ENCODE measurements at regions not wholly inside any gene's neighbourhood (a gene's known extent, or its start where the extent isn't known, plus 50 kb on each side); places are given as distances from the start of the nearest gene placed in this dataset.
A peak's percentile ranks its signal among the peaks of the same experiment; 100 is the strongest.

DNA sequence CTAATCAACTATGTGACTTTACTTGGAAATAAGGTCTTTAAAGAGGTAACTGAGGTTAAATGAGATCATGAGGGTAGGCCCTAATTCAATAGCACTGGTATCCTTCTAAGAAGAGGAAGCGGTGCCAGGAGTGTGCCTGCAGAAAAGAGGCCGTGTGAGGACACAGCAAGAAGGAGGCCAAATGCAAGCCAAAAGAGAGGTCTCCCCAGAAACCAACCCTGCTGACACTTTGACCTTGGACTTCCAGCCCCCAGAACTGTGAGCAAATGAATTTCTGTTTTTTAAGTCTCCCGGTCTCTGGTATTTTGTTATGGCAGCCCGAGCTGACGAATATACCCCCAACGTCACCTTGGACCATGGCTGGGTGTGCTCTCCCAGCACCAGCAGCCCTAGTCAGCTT is 257.5 kb upstream of the NCKAP5 start:
- Mint-ChIP-seq H3K27ac (peak overlapping the region; percentile 0), H3K4me1 (no peaks in the 10 kb centered on the region), H3K4me3 (no peak overlapping the region), H3K9me3 (no peaks in the 10 kb centered on the region), H3K36me3 (ENCODE audit: low read depth) (no peaks in the 10 kb centered on the region), H3K27me3 (ENCODE audit: low read depth, poor library complexity) (peaks cover 10% of the 10 kb centered on the region)
- TF ChIP-seq, protein P1, sequence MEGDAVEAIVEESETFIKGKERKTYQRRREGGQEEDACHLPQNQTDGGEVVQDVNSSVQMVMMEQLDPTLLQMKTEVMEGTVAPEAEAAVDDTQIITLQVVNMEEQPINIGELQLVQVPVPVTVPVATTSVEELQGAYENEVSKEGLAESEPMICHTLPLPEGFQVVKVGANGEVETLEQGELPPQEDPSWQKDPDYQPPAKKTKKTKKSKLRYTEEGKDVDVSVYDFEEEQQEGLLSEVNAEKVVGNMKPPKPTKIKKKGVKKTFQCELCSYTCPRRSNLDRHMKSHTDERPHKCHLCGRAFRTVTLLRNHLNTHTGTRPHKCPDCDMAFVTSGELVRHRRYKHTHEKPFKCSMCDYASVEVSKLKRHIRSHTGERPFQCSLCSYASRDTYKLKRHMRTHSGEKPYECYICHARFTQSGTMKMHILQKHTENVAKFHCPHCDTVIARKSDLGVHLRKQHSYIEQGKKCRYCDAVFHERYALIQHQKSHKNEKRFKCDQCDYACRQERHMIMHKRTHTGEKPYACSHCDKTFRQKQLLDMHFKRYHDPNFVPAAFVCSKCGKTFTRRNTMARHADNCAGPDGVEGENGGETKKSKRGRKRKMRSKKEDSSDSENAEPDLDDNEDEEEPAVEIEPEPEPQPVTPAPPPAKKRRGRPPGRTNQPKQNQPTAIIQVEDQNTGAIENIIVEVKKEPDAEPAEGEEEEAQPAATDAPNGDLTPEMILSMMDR (IDR thresholded peaks at IDR 0.05) = no peak
- no peak for DNase-seq

DNA sequence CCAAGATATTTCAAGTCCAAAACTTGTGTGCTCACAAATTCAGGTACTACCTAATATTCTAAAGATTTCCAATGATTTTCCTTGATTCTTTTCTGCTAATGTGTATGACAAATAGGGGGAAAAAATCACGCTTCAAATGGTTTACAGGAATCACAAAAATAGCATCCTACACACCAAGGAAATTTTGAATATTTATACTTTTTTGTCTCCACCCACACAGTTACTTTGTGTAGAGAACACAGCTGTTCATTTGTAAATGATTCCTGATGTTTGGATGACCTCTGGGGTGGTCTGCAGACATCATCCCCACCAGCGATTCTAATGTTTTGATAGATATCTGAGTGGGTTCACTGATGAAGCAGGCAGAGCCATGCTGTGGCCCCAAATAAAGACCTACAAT is 260.6 kb upstream of the NCKAP5 start:
- DNase-seq = no peak
- H3K27me3 Mint-ChIP-seq (ENCODE audit: low read depth, poor library complexity) = peaks cover 13% of the 10 kb centered on the region
- no peaks in the 10 kb centered on the region for H3K9me3 Mint-ChIP-seq
- no peak overlapping the region for H3K27ac Mint-ChIP-seq
- TF ChIP-seq, protein P1 (IDR thresholded peaks at IDR 0.05) = no peak
- H3K36me3 Mint-ChIP-seq (ENCODE audit: low read depth) = no peaks in the 10 kb centered on the region
- H3K4me3 Mint-ChIP-seq = no peak overlapping the region
- no peaks in the 10 kb centered on the region for H3K4me1 Mint-ChIP-seq

DNA sequence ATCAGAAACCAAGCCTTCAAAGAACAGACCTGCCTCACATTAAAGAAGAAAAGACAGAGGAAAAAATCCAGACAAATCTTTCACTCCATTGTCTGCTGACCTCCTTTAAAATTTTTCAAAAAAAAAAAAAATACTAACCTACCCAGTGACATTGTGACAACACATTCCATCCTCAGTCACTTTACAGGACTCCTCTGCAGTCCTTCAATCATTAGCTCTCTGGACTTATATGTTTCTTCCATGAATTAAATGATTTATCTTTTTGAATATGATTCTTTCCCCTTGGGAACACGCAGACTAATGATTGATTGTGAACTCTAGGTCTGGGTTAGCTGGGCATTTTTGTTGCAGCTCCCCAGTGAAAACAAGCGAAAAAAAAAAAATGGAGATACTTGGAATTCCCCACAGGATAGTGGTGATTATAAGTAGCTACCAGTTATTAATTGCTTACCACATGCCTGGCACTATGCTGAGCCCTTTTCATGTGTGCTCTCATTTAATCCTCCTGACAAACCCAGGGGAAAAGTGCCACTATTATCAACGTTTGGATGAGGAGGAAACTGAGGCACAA is 261.3 kb upstream of the NCKAP5 start:
- TF ChIP-seq, protein P1 (IDR thresholded peaks at IDR 0.05) = no peak
- H3K4me3 Mint-ChIP-seq = no peak overlapping the region
- H3K4me1 Mint-ChIP-seq = no peaks in the 10 kb centered on the region
- no peaks in the 10 kb centered on the region for H3K36me3 Mint-ChIP-seq (ENCODE audit: low read depth)
- H3K27ac Mint-ChIP-seq = no peak overlapping the region
- peaks cover 11% of the 10 kb centered on the region for H3K27me3 Mint-ChIP-seq (ENCODE audit: low read depth, poor library complexity)
- peaks cover 5% of the 10 kb centered on the region for H3K9me3 Mint-ChIP-seq
- DNase-seq = no peak

DNA sequence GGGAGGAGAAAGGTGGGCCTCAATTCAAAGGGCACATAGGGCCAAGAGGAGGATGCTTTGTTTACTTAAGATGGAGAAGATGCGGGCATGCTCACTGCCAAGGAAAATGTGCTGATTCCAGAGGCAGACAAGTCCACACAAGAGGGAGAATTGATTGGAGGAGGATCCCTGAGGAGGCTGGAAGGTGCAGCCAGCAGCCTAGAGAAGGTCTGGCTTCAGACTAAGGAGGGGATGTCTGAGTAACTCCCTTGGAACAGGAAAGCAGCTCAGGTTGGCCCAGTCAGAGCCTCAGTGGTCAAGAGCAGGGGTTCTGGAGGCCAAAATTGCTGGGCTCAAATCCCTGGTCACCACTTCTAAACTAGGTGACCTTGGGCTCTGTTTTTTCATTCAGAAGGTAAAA is 265.5 kb upstream of the NCKAP5 start:
- no peak overlapping the region for H3K27ac Mint-ChIP-seq
- peaks cover 12% of the 10 kb centered on the region for H3K4me1 Mint-ChIP-seq
- H3K36me3 Mint-ChIP-seq (ENCODE audit: low read depth) = no peaks in the 10 kb centered on the region
- DNase-seq = no peak
- no peak overlapping the region for H3K4me3 Mint-ChIP-seq
- TF ChIP-seq, protein P1 (IDR thresholded peaks at IDR 0.05) = no peak
- peaks cover 6% of the 10 kb centered on the region for H3K9me3 Mint-ChIP-seq
- peaks cover 6% of the 10 kb centered on the region for H3K27me3 Mint-ChIP-seq (ENCODE audit: low read depth, poor library complexity)

DNA sequence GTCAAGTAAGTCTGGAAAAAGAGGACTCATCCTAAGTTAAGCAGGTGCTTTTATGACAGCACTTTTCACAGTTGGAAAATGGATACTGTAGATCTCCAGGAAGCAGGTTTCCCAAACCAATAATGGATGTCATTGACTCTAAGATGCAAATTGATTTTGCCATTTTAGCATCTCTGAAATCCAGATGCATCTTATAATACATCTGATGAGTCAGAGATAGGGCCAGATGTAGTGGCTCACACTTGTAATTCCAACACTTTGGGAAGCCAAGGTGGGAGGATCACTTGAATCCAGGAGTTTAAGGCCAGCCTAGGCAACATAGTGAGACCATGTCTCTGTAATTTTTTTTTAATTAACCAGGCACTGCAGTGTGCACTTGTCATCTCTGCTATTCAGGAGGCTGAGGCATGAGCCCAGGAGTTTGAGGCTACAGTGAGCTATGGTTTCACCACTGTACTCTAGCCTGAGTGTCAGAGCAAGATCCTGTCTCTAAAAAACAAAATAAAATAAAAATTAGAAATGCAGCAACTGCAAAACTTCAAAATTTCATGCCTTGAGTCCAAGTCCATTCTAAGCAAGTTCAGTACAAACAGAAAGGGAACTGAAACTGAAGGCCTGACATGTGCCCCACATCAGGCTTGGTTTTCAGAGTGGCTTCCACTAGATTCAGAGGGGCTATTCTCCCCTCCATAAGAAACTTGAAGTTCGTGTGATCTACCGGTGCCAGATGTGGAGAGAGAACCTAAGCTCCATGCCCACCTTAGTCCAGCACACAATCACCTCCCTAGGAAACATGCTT is 267.8 kb upstream of the NCKAP5 start:
- TF ChIP-seq, protein P1 (IDR thresholded peaks at IDR 0.05) = no peak
- H3K9me3 Mint-ChIP-seq = peaks cover 6% of the 10 kb centered on the region
- DNase-seq = no peak
- H3K27ac Mint-ChIP-seq = no peak overlapping the region
- no peak overlapping the region for H3K4me3 Mint-ChIP-seq
- no peaks in the 10 kb centered on the region for H3K36me3 Mint-ChIP-seq (ENCODE audit: low read depth)
- peaks cover 12% of the 10 kb centered on the region for H3K4me1 Mint-ChIP-seq
- peaks cover 3% of the 10 kb centered on the region for H3K27me3 Mint-ChIP-seq (ENCODE audit: low read depth, poor library complexity)
